ENCODE measurements at regions not wholly inside any gene's neighbourhood (a gene's known extent, or its start where the extent isn't known, plus 50 kb on each side); places are given as distances from the start of the nearest gene placed in this dataset.
A peak's percentile ranks its signal among the peaks of the same experiment; 100 is the strongest.

- H4K91ac ChIP-seq (ENCODE audit: insufficient read depth, low read depth, low read length): no peak overlapping the region
- 100% methylated on average over 2 of the region's 3 CpGs; no CpG with 5 or more reads in 1 of the 2 experiments for WGBS, 2 experiments (ENCODE audit: extremely low coverage in 2 of 2, insufficient read length in 1 of 2)
- H2AK9ac ChIP-seq (replicated peaks; ENCODE audit: low read depth, low read length, poor library complexity): no peak overlapping the region
- peaks cover 8% of the 10 kb centered on the region for H3K27me3 ChIP-seq (ENCODE audit: control insufficient read depth, insufficient read depth, low read length)
- H3K4me2 ChIP-seq (ENCODE audit: low read depth, low read length): no peak overlapping the region
- ChIA-PET CTCF (no interaction called here), POLR2A (ENCODE audit: unreplicated experiment) (no interaction called here)
- H3K9me1 ChIP-seq (ENCODE audit: insufficient read depth, low read length): no peaks in the 10 kb centered on the region
- no TSS peak for BruUV-seq (replicated peaks)
- no peak overlapping the region for H3K9ac ChIP-seq (ENCODE audit: low read depth, low read length)
- dilution Hi-C loops (cut with HindIII; ENCODE audit: low sequenced_read_pairs, unreplicated experiment): no loop called here
- H4K5ac ChIP-seq (ENCODE audit: low read depth, low read length): no peak overlapping the region
- TF ChIP-seq CTCF (conservative IDR thresholded peaks at IDR 0.05; ENCODE audit: low read depth, low read length) (no peak), SMC3 (IDR thresholded peaks at IDR 0.05; ENCODE audit: low read depth, low read length) (no peak), CEBPB (IDR thresholded peaks at IDR 0.05; ENCODE audit: low read depth, low read length) (peak; percentile 22; the same call in 1 of the 2 replicates)
- H3K4me3 ChIP-seq (ENCODE audit: insufficient read depth, low read depth, low read length): no peak overlapping the region
- no peak overlapping the region for H3K27ac ChIP-seq (ENCODE audit: insufficient read depth, low read length)
- no peak overlapping the region for H3K56ac ChIP-seq (ENCODE audit: extremely low read depth, insufficient read depth, low read length)
- H3K14ac ChIP-seq (replicated peaks; ENCODE audit: low read depth, low read length): no peak overlapping the region
- intact Hi-C loops (cut with micrococcal nuclease): no loop called here
- no peaks in the 10 kb centered on the region for H3K36me3 ChIP-seq (ENCODE audit: control insufficient read depth, insufficient read depth, low read length)
- no peak overlapping the region for H2BK120ac ChIP-seq (ENCODE audit: low read depth, low read length)
- H4K8ac ChIP-seq (ENCODE audit: low read depth in 2 of 2, low read length in 2 of 2): no peak overlapping the region
- H2AK5ac ChIP-seq (ENCODE audit: low read depth, low read length): no peak overlapping the region
- H2BK20ac ChIP-seq (ENCODE audit: low read depth, low read length): no peak overlapping the region
- in situ Hi-C loops (cut with MboI; ENCODE audit: low sequenced_read_pairs): loop anchor here (25.0 kb wide), 1 partner anchor 749 kb away; the partner anchor contains the start of gene SETMAR
- no peak overlapping the region for H3K18ac ChIP-seq (ENCODE audit: low read depth, low read length)
- no peaks in the 10 kb centered on the region for H3K79me1 ChIP-seq (ENCODE audit: low read depth in 1 of 2, low read length in 2 of 2)
- H2AFZ ChIP-seq (replicated peaks; ENCODE audit: low read length, poor library complexity): no peak overlapping the region
- no peaks in the 10 kb centered on the region for H3K4me1 ChIP-seq (ENCODE audit: control insufficient read depth, insufficient read depth, low read length)
- no peak overlapping the region for H2BK5ac ChIP-seq (ENCODE audit: low read depth, low read length, poor library complexity, severe bottlenecking)
- H2BK15ac ChIP-seq (ENCODE audit: low read depth, low read length): no peak overlapping the region
- H3K23ac ChIP-seq (ENCODE audit: low read depth, low read length): no peak overlapping the region
- no peak for DNase-seq
- no peaks in the 10 kb centered on the region for H4K20me1 ChIP-seq (ENCODE audit: insufficient read depth, low read length)
- no peak overlapping the region for H3K4ac ChIP-seq (ENCODE audit: low read depth, low read length)
- ATAC-seq (ENCODE audit: low read depth): no peak
- H3K9me3 ChIP-seq (ENCODE audit: control insufficient read depth, insufficient read depth, low read length): no peaks in the 10 kb centered on the region
Measured at GRCh38 chr3:5061218-5061569, 60.9 kb upstream of the ARL8B start.
